Mucosa of gallbladder (tissue), 1 donor: ENCODE measurements at regions not wholly inside any gene's neighbourhood (a gene's known extent, or its start where the extent isn't known, plus 50 kb on each side); places are given as distances from the start of the nearest gene placed in this dataset.
"Not testable (repeated sequence)": the region's sequence is repeated elsewhere in the genome, so short reads cannot be mapped to it uniquely, and the experiment has no call there.

Experiments used
- DNase-seq: peaks from one replicate; pipeline ENCODE4 v3.0.0-alpha.2; 2020; ENCODE audit warnings: low spot score
- donor health status: DM: no; HTN: no; CAD: no.

DNA sequence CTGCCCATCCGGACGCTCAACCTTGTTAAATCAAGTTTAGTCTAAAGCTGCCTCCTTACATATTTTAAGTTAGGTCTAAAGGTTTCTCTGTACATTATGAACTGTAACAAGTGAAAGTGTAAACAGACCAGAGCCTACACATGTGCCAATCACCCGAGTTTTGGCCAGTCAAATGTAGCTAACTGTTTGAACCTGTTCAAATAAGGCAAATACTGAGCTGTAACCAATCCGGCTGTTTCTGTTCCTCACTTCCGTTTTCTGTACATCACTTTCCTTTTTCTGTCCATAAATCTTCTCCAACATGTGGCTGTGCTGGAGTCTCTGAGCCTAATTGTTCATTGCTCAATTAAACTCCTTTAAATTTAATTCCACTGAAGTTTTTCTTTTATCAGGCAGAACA lies 113.3 kb upstream of the SHISA3 start:
- no peak for DNase-seq

GRCh38 chr4:42288876-42289275 lies 108.4 kb upstream of the SHISA3 start:
- not testable (repeated sequence) for DNase-seq

- DNase-seq, result not testable (repeated sequence)
These were observed 105.1 kb upstream of the SHISA3 start for GRCh38 chr4:42292192-42292591.

GRCh38 chr4:42293967-42294813 lies 103.1 kb upstream of the SHISA3 start:
- no peak for DNase-seq

- DNase-seq, result no peak
These were observed 101.1 kb upstream of the SHISA3 start for GRCh38 chr4:42296196-42296595.

DNA sequence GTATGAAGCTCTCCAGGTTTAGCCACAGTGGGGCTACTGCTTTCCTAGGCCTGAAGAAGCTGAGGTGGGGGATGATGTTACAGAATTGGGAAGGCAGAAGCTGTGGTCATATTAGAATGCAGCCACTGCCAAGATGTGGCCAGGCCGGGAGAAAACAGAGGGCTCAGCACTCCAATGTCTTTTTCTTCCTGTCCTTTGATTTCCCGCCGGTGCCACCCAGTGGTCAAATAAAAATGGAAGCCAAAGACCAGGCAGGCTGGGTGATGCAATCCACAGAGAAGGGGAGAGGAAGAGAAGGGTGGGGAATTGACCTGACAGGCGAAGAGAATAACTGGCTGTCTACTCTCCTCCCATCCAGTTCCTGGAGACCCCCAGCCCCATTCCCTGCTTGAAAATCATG lies 94.9 kb upstream of the SHISA3 start:
- peak; percentile 13 for DNase-seq

- no peak for DNase-seq
These were observed 90.8 kb upstream of the SHISA3 start for GRCh38 chr4:42306221-42307109.

GRCh38 chr4:42308247-42308646 lies 89.0 kb upstream of the SHISA3 start:
- DNase-seq, result no peak

DNA sequence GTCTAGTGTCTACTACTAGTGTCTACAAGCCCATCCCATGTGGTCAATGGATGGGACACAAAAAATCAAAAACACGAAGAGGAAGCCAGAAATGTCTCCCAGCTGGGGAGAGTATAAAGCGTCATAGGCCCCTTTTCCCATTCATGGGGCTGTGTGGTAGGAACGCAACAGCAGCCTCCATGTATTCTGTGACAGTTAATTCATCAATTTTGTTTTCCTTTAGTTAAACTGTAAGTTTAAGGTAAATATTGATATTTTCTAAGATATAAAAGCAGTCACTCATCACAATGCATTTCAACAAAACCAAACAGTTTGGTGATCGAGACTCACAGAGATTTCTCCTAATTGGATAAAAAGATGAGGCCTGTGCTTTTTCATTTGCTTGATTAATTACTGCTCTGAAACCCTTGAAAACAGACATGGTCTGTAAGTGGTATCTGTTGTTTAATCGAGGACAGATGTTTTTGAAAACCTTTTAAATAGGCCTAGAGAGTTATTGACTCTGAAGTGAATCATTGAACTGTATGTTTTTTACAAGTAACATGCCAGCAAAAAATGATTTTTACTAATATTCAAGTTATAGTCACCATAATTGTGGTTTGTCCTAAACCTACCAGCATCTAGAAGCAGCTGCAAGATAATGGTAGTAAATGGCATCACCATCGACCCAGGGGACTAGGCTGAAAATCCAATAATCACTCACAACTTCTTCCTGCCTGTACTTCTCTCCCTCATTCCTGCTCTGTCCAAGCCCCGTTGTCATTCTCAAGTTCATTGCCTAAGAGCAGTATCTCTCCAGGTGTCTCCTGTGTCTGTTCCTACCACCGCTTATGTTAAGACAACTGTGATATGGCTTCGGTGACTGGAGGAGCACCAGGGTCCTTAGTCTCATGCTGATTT lies 87.7 kb upstream of the SHISA3 start:
- no peak for DNase-seq

DNA sequence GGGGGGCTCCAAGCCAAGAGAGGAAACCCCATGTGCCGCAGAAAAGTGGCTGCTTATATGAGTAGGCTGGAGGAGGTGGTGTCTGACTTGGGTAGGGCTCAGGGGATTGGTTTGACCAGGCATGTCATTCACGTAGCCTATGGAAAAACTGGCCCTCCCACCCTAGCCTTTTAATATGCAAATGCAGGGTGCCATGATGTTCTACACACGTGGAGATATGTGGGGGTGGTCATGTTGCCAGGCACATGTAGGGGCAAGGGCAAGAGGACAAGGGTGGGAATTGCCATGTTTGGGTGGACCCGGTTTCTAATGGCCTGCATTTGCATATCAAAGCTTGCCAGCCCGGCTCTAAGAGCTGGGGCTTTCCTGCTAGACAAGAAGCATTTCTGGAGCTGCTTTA lies 86.9 kb upstream of the SHISA3 start:
- no peak for DNase-seq

- no peak for DNase-seq
These were observed 86.5 kb upstream of the SHISA3 start for GRCh38 chr4:42310806-42311205.

- no peak for DNase-seq
These were observed 85.7 kb upstream of the SHISA3 start for GRCh38 chr4:42311591-42311990.

DNA sequence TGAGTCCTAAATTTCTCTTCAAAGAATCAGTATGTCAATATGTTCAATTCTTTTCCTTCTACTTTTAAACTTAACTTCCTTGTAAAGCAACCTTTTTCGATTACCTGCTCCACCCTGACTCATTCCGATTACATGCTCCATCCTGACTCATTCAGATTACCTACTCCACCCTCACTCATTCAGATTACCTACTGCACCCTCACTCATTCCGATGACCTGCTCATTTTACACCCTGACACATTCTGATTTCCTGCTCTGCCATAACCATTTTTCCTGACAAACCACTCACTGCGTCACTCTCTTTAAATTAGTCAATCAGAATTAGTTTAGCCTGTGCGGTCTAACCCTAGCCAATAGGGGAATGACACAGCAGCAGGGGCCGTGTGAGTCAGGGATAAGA lies 83.9 kb upstream of the SHISA3 start:
- DNase-seq, result not testable (repeated sequence)

GRCh38 chr4:42313872-42314271 lies 83.4 kb upstream of the SHISA3 start:
- no peak for DNase-seq

GRCh38 chr4:42315231-42315630 lies 82.1 kb upstream of the SHISA3 start:
- DNase-seq, result no peak

- DNase-seq, result no peak
These were observed 76.4 kb upstream of the SHISA3 start for GRCh38 chr4:42320822-42321388.

DNA sequence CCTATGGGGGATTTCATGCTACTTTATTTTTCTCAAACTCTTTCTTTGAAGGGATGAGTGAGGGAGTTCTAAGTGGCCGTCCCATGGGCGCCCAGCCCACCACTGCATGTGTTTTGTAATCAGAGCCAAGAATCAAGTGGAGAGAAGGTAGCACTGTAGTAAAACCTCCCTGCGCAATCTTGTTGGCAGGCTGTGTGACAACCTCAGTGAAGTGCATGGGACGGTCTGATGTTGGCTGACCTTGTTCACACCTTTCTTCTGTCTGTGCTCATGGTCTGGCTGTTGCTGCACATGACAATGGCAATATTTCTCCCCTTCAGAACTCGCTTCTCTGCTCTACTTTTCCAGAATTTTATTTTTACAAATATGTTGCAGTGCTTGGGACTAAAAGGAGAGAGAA lies 71.2 kb upstream of the SHISA3 start:
- DNase-seq, result no peak

DNA sequence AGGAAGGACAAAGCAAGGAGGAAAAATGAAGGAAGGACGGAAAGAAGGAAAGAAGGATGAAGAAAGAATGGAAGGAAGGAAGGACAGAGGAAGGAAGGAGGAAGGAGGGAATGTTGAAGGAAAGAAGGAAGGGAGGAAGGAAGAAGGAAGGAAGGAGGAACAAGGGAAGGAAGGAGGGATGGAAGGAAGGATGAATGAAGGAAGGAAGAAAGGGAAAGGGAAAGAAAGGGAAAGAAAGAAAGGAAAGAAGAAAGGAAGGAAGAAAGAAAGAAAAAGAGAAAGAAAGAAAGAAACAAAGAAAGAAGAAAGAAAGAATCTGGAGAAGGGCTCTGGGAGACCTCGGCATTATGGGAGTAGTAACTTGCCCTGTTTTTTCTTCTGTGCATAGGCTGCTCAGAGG lies 70.8 kb upstream of the SHISA3 start:
- no peak for DNase-seq

GRCh38 chr4:42327323-42327722 lies 70.0 kb upstream of the SHISA3 start:
- DNase-seq, result no peak

- DNase-seq, result no peak
These were observed 68.3 kb upstream of the SHISA3 start for GRCh38 chr4:42328978-42329377.

- no peak for DNase-seq
These were observed 67.9 kb upstream of the SHISA3 start for GRCh38 chr4:42329421-42329820.
